ENCODE measurements at regions not wholly inside any gene's neighbourhood (a gene's known extent, or its start where the extent isn't known, plus 50 kb on each side); places are given as distances from the start of the nearest gene placed in this dataset.

- Histone ChIP-seq H3K9me3 (ENCODE audit: insufficient read depth, low read depth, low read length) (no peaks in the 10 kb centered on the region), H3K27ac (ENCODE audit: low read depth, low read length) (no peak overlapping the region), H3K4me2 (ENCODE audit: low read length) (no peak overlapping the region), H3K36me3 (ENCODE audit: insufficient read depth, low read length) (no peaks in the 10 kb centered on the region), H4K20me1 (ENCODE audit: insufficient read depth, low read length) (no peaks in the 10 kb centered on the region), H3K27me3 (ENCODE audit: insufficient read depth, low read length) (no peaks in the 10 kb centered on the region), H3K4me1 (ENCODE audit: insufficient read depth, low read length) (no peaks in the 10 kb centered on the region), H3K9ac (ENCODE audit: low read length) (no peak overlapping the region), H2AFZ (ENCODE audit: low read depth, low read length) (no peak overlapping the region), H3K4me3 (ENCODE audit: insufficient read depth, low read depth, low read length) (no peak overlapping the region), H3K79me2 (ENCODE audit: insufficient read depth, low read length) (no peaks in the 10 kb centered on the region)
- H3K36me3 Mint-ChIP-seq (ENCODE audit: low read depth, unreplicated experiment) = no peaks in the 10 kb centered on the region
- TF ChIP-seq EZH2 (IDR thresholded peaks at IDR 0.05; ENCODE audit: insufficient read depth, low read length) (no peak), CTCF (IDR thresholded peaks at IDR 0.05; ENCODE audit: insufficient read depth, low read depth, low read length) (no peak)
- H3K4me3 Mint-ChIP-seq (ENCODE audit: unreplicated experiment) = no peak overlapping the region
- peaks cover 7% of the 10 kb centered on the region for H3K4me1 Mint-ChIP-seq (ENCODE audit: low read depth, unreplicated experiment)
- DNase-seq (ENCODE audit: low read depth) (no peak), FAIRE-seq (no peak)
- no peaks in the 10 kb centered on the region for H3K27me3 Mint-ChIP-seq (ENCODE audit: low read depth, unreplicated experiment)
- peaks cover 1% of the 10 kb centered on the region for H3K9me3 Mint-ChIP-seq (ENCODE audit: unreplicated experiment)
- no peak overlapping the region for H3K27ac Mint-ChIP-seq (ENCODE audit: unreplicated experiment)
Observed at GRCh38 chr18:39753178-39753577, 2187.6 kb upstream of the CELF4 start.

GRCh38 chr18:39752351-39752750, 2186.8 kb upstream of the CELF4 start:
- no peaks in the 10 kb centered on the region for H3K36me3 Mint-ChIP-seq (ENCODE audit: low read depth, unreplicated experiment)
- H3K27ac ChIP-seq (ENCODE audit: low read depth, low read length) = no peak overlapping the region

More at GRCh38 chr18:39752351-39752750, 2186.8 kb upstream of the CELF4 start:
- no peaks in the 10 kb centered on the region for H4K20me1 ChIP-seq (ENCODE audit: insufficient read depth, low read length)
- no peak overlapping the region for H3K4me3 Mint-ChIP-seq (ENCODE audit: unreplicated experiment)
- H3K9ac ChIP-seq (ENCODE audit: low read length) = no peak overlapping the region
- TF ChIP-seq CTCF (IDR thresholded peaks at IDR 0.05; ENCODE audit: insufficient read depth, low read depth, low read length) (no peak), EZH2 (IDR thresholded peaks at IDR 0.05; ENCODE audit: insufficient read depth, low read length) (no peak)
- DNase-seq (ENCODE audit: low read depth) (no peak), FAIRE-seq (no peak)
- H3K27me3 Mint-ChIP-seq (ENCODE audit: low read depth, unreplicated experiment) = no peaks in the 10 kb centered on the region
- no peaks in the 10 kb centered on the region for H3K4me1 ChIP-seq (ENCODE audit: insufficient read depth, low read length)
- H3K27ac Mint-ChIP-seq (ENCODE audit: unreplicated experiment) = no peak overlapping the region
- no peak overlapping the region for H2AFZ ChIP-seq (ENCODE audit: low read depth, low read length)
- no peaks in the 10 kb centered on the region for H3K27me3 ChIP-seq (ENCODE audit: insufficient read depth, low read length)
- peaks cover 1% of the 10 kb centered on the region for H3K9me3 Mint-ChIP-seq (ENCODE audit: unreplicated experiment)
- no peak overlapping the region for H3K4me2 ChIP-seq (ENCODE audit: low read length)
- H3K79me2 ChIP-seq (ENCODE audit: insufficient read depth, low read length) = no peaks in the 10 kb centered on the region
- H3K4me1 Mint-ChIP-seq (ENCODE audit: low read depth, unreplicated experiment) = peaks cover 7% of the 10 kb centered on the region
- H3K36me3 ChIP-seq (ENCODE audit: insufficient read depth, low read length) = no peaks in the 10 kb centered on the region
- no peak overlapping the region for H3K4me3 ChIP-seq (ENCODE audit: insufficient read depth, low read depth, low read length)
- no peaks in the 10 kb centered on the region for H3K9me3 ChIP-seq (ENCODE audit: insufficient read depth, low read depth, low read length)
